Sigmoid colon (tissue), 6 donors: ENCODE measurements at regions not wholly inside any gene's neighbourhood (a gene's known extent, or its start where the extent isn't known, plus 50 kb on each side); places are given as distances from the start of the nearest gene placed in this dataset.

ENCODE experiments used
- DNase-seq: peaks from one replicate; pipeline ENCODE4 v3.0.0-alpha.2; 2019
- H3K27ac ChIP-seq, 4 donors: fragments of 200-600 bp; sonication (generic); one replicate each; pipeline ENCODE4 v1.5.1; 2016 to 2019; ENCODE audit warnings: mild to moderate bottlenecking in 1 of 4
- H3K27me3 ChIP-seq, 3 donors: fragments of 200-600 bp; sonication (generic); one replicate each; pipeline ENCODE4 v1.5.1; 2019; ENCODE audit warnings: mild to moderate bottlenecking in 1 of 3
- H3K36me3 ChIP-seq, 4 donors: fragments of 200-600 bp; sonication (generic); one replicate each; pipeline ENCODE4 v1.5.1; 2016 to 2019
- H3K4me1 ChIP-seq, 4 donors: fragments of 200-600 bp; sonication (generic); one replicate each; pipeline ENCODE4 v1.5.1; 2017 to 2019
- H3K4me3 ChIP-seq, 4 donors: fragments of 200-600 bp; sonication (generic); one replicate each; pipeline ENCODE4 v1.5.1; 2017 to 2019; ENCODE audit warnings: mild to moderate bottlenecking in 2 of 4, moderate library complexity in 1 of 4
- H3K9me3 ChIP-seq, 4 donors: fragments of 200-600 bp in 3 of 4; sonication (generic) in 3 of 4; one replicate each; pipeline versions ENCODE4 v1.5.1 to v1.6.1; 2013 to 2019
- EP300 ChIP-seq, 4 donors: sonication (generic); formaldehyde crosslinking; IDR thresholded peaks; one replicate each; pipeline ENCODE4 v1.6.1; 2017; ENCODE audit warnings: antibody characterized with exemption in 4 of 4
- POLR2A ChIP-seq, 2 donors: fragments of 450-650 bp; IDR thresholded peaks; one replicate each; pipeline ENCODE4 v1.6.1; 2016; ENCODE audit warnings: antibody characterized with exemption in 2 of 2, mild to moderate bottlenecking in 2 of 2, moderate library complexity in 2 of 2
- POLR2AphosphoS5 ChIP-seq, 4 donors: sonication (generic); formaldehyde crosslinking; IDR thresholded peaks; one replicate each; pipeline ENCODE4 v1.6.1; 2017; ENCODE audit warnings: antibody characterized with exemption in 4 of 4
- WGBS, 2 donors: extraction: QIAGEN DNeasy Blood & Tissue Kit; methylation state at CpG; one replicate each; pipeline ENCODE4 v1.1.7; 2013; 5-methylcytosine and 5-hydroxymethylcytosine counted together
- intact Hi-C: fragments of 100-400 bp; cut with DNase I; formaldehyde crosslinking; loops from one replicate; pipeline ENCODE4 v1.15.1; 2023
- TF ChIP-seq, protein P1 (sequence below), 4 experiments: fragments of 450-650 bp in 3 of 4; fragments of 200-600 bp in 1 of 4; IDR thresholded peaks; one replicate each; pipeline ENCODE4 v1.5.1; 2016 to 2019; ENCODE audit warnings: antibody characterized with exemption in 4 of 4, mild to moderate bottlenecking in 3 of 4, moderate library complexity in 2 of 4
- donor health status: healthy with polysubstance abuse.
- donor health status: healthy.

DNA sequence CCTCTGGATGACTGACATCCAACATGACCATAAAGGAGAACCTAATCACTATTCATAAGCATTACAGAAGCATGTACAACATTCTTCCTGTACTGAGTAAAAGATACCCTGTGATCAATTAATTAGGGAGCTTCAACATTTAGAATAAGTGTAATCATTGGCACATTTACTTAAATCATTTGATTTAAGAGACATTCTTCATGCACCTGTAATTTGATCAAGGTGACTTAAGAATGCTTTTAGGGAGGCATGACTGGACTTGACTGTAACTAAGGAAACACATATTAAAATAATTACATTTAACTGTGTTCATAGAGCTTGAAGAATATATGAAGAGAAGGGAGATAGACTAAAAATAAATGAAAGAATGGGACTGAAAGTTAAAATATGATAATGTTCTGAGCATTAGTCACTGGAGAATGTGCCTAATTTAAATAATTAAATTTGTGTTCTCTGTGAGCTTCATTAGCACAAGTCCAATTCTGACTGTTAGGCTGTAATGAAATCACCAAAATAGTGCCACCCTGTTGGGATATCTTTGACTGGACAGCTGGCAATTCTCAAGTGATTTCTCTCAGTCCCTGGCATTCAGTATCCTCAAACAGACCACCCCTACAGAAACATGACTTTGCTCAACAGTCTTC lies 295.5 kb upstream of the ADGRB3 start:
- Histone ChIP-seq H3K4me1 (no peaks in the 10 kb centered on the region), H3K36me3 (no peaks in the 10 kb centered on the region), H3K27me3 (no peaks in the 10 kb centered on the region), H3K4me3 (no peak overlapping the region), H3K27ac (no peak overlapping the region), H3K9me3 (no peaks in the 10 kb centered on the region)
- TF ChIP-seq POLR2A (IDR thresholded peaks at IDR 0.05) (no peak), EP300 (IDR thresholded peaks at IDR 0.05) (no peak), POLR2AphosphoS5 (IDR thresholded peaks at IDR 0.05) (no peak)
- TF ChIP-seq, protein P1, sequence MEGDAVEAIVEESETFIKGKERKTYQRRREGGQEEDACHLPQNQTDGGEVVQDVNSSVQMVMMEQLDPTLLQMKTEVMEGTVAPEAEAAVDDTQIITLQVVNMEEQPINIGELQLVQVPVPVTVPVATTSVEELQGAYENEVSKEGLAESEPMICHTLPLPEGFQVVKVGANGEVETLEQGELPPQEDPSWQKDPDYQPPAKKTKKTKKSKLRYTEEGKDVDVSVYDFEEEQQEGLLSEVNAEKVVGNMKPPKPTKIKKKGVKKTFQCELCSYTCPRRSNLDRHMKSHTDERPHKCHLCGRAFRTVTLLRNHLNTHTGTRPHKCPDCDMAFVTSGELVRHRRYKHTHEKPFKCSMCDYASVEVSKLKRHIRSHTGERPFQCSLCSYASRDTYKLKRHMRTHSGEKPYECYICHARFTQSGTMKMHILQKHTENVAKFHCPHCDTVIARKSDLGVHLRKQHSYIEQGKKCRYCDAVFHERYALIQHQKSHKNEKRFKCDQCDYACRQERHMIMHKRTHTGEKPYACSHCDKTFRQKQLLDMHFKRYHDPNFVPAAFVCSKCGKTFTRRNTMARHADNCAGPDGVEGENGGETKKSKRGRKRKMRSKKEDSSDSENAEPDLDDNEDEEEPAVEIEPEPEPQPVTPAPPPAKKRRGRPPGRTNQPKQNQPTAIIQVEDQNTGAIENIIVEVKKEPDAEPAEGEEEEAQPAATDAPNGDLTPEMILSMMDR (IDR thresholded peaks at IDR 0.05), result no peak
- intact Hi-C loops, result no loop called here
- no peak for DNase-seq

DNA sequence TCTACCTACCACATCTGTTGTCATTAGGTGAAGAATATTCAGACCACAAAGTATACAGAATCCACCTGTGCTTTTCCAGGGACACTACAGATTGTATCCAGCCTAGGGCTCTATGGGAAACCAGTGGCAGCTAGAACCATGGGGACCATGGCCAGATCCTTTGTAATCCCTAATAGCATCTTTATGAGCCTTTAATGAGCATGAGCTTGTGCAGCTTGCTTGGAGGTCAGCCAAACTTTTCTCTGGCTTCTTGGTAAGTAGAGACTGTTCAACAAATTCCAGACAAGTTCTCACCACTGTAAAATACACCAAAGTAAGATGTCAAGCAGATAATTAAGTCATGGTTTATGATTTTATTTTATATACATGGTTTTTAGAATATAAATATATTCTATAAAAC lies 301.6 kb upstream of the ADGRB3 start:
- Histone ChIP-seq H3K27ac (no peak overlapping the region), H3K9me3 (no peaks in the 10 kb centered on the region), H3K4me3 (no peak overlapping the region), H3K27me3 (no peaks in the 10 kb centered on the region), H3K36me3 (no peaks in the 10 kb centered on the region), H3K4me1 (no peaks in the 10 kb centered on the region)
- no peak for DNase-seq
- intact Hi-C loops, result no loop called here
- TF ChIP-seq POLR2AphosphoS5 (IDR thresholded peaks at IDR 0.05) (no peak), POLR2A (IDR thresholded peaks at IDR 0.05) (no peak), EP300 (IDR thresholded peaks at IDR 0.05) (no peak)
- TF ChIP-seq, protein P1 (IDR thresholded peaks at IDR 0.05), result no peak

DNA sequence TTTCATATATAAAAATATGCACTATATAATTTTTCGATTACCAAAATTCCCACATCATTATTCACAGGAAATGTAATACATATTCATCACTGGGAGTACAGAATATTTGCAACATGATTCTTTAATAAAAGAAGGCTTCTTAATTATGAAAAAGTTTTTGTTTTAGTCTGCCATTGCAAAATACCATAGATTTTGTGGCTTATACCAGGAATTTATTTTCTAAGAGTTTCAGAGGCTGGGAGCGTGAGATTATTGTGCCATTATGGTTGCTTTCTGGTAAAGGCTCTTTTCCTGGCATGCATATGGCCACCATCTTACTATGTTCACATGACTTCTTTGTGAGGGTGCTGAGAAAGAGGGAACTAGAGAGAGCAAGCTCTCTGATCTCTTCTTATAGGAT lies 306.9 kb upstream of the ADGRB3 start:
- intact Hi-C loops, result no loop called here

DNA sequence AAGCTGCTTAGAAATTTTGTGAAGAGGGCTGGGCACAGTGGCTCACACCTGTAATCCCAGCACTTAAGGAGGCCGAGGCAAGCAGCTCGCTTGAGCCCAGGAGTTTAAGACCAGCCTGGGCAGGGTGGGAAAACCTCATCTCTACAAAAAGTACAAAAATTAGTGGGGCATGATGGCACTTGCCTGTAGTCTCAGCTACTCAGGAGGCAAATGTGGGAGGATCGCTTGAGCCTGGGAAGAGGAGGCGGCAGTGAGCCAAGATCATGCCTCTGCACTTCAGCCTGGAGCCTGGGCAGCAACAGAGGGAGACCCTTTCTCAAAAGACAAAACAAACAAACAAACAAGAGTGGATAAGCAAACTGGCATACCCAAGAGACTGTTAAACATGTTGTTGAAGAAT lies 308.3 kb upstream of the ADGRB3 start:
- Histone ChIP-seq H3K9me3 (no peaks in the 10 kb centered on the region), H3K4me1 (no peaks in the 10 kb centered on the region), H3K4me3 (no peak overlapping the region), H3K27me3 (no peaks in the 10 kb centered on the region), H3K27ac (no peak overlapping the region), H3K36me3 (no peaks in the 10 kb centered on the region)
- intact Hi-C loops, result no loop called here
- no peak for DNase-seq
- no peak for TF ChIP-seq POLR2AphosphoS5 (IDR thresholded peaks at IDR 0.05)
- no peak for TF ChIP-seq POLR2A (IDR thresholded peaks at IDR 0.05)
- no peak for TF ChIP-seq EP300 (IDR thresholded peaks at IDR 0.05)
- TF ChIP-seq, protein P1 (IDR thresholded peaks at IDR 0.05), result no peak
- WGBS, 2 donors, result 74 to 85% methylated on average over 4 of the region's 4 CpGs

More for the DNA sequence above, 306.9 kb upstream of the ADGRB3 start:
- Histone ChIP-seq H3K27ac (no peak overlapping the region), H3K9me3 (no peaks in the 10 kb centered on the region), H3K4me1 (no peaks in the 10 kb centered on the region), H3K27me3 (no peaks in the 10 kb centered on the region), H3K36me3 (no peaks in the 10 kb centered on the region), H3K4me3 (no peak overlapping the region)
- TF ChIP-seq EP300 (IDR thresholded peaks at IDR 0.05) (no peak), POLR2AphosphoS5 (IDR thresholded peaks at IDR 0.05) (no peak), POLR2A (IDR thresholded peaks at IDR 0.05) (no peak)
- TF ChIP-seq, protein P1 (IDR thresholded peaks at IDR 0.05), result no peak
- no peak for DNase-seq
- WGBS, 2 donors, result 81 to 83% methylated on average over 2 of the region's 2 CpGs

DNA sequence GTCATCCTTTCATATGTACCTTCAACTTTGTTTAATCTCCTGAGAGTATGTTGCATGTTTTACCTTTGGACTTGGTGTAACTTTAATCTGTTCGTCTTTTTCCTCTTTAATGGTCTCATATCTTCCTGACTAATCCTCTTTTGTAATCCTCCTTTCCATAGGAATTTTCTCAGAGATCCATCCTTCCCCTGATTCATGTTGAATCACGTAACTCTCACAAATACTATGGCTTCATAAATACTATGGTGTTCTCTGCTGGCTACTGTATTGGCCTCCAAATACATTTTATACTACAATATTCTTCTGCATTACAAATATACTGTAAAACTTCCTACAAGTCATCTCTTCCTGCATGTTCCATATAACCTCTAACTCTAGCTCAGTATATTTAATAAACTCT lies 317.7 kb upstream of the ADGRB3 start:
- intact Hi-C loops, result no loop called here
- H3K27ac ChIP-seq, result no peak overlapping the region
- no peaks in the 10 kb centered on the region for H3K36me3 ChIP-seq
- H3K27me3 ChIP-seq, result no peaks in the 10 kb centered on the region
- TF ChIP-seq POLR2A (IDR thresholded peaks at IDR 0.05) (no peak), POLR2AphosphoS5 (IDR thresholded peaks at IDR 0.05) (no peak), EP300 (IDR thresholded peaks at IDR 0.05) (no peak)
- TF ChIP-seq, protein P1 (IDR thresholded peaks at IDR 0.05), result no peak
- H3K4me3 ChIP-seq, result no peak overlapping the region
- no peaks in the 10 kb centered on the region for H3K9me3 ChIP-seq
- H3K4me1 ChIP-seq, result no peaks in the 10 kb centered on the region
- DNase-seq, result no peak
- 47 to 61% methylated on average over 2 of the region's 2 CpGs for WGBS, 2 donors
